ENCODE measurements at regions not wholly inside any gene's neighbourhood (a gene's known extent, or its start where the extent isn't known, plus 50 kb on each side); places are given as distances from the start of the nearest gene placed in this dataset.

GRCh38 chr1:18020021-18020817, 87.4 kb upstream of the IGSF21 start:
- Histone ChIP-seq H3K4me3 (ENCODE audit: low read depth, low read length) (no peak overlapping the region), H3K27ac (ENCODE audit: extremely low read depth, low read depth, low read length) (no peak overlapping the region), H3K36me3 (ENCODE audit: control insufficient read depth in 2 of 2, insufficient read depth in 1 of 2, low read length in 2 of 2) (no peaks in the 10 kb centered on the region), H3K9me3 (ENCODE audit: control insufficient read depth, insufficient read depth, low read depth, low read length) (no peaks in the 10 kb centered on the region), H3K4me1 (ENCODE audit: control insufficient read depth, insufficient read depth, low read length) (no peaks in the 10 kb centered on the region)
- peak; percentile 92 for TF ChIP-seq ZNF596 (tag by site-specific recombination; IDR thresholded peaks at IDR 0.05)
- TF ChIP-seq ZNF398 (tag by site-specific recombination; IDR thresholded peaks at IDR 0.05) = peak; percentile 61; the same call in 1 of the 2 replicates
- no peak for TF ChIP-seq SETDB1 (IDR thresholded peaks at IDR 0.05; ENCODE audit: insufficient read length, low read length)
- TF ChIP-seq ZNF366 (tag by site-specific recombination; conservative IDR thresholded peaks at IDR 0.05) = peak; percentile 59
- POLR2A ChIA-PET = no interaction called here
- CTCF ChIA-PET = interaction anchor here (0.6 to 1.1 kb wide), 3 partner anchors 16 to 90 kb away, joined by 3 read pairs; no protein-coding TSS in a partner anchor

GRCh38 chr1:18021242-18021641, 86.4 kb upstream of the IGSF21 start:
- TF ChIP-seq ZIC2 (tag by site-specific recombination; IDR thresholded peaks at IDR 0.05) = peak; percentile 50
- TF ChIP-seq ZNF629 (tag by site-specific recombination; IDR thresholded peaks at IDR 0.05) = 0 out of 2 replicates have a peak, but pooled peaks have one; percentile 16
- TF ChIP-seq ZBTB48 (tag by site-specific recombination; IDR thresholded peaks at IDR 0.05) = 0 out of 2 replicates have a peak, but pooled peaks have one; percentile 21
- peak; percentile 87 for TF ChIP-seq SCRT2 (tag by site-specific recombination; IDR thresholded peaks at IDR 0.05)
- TF ChIP-seq PRDM2 (tag by site-specific recombination; IDR thresholded peaks at IDR 0.05; ENCODE audit: borderline replicate concordance) = no peak
- TF ChIP-seq ZNF473 (tag by site-specific recombination; IDR thresholded peaks at IDR 0.05) = no peak
- TF ChIP-seq PRDM1 (tag by site-specific recombination; IDR thresholded peaks at IDR 0.05) = no peak
- no peak for TF ChIP-seq ZBTB7A (tag by site-specific recombination; IDR thresholded peaks at IDR 0.05; ENCODE audit: low read depth)
- Histone ChIP-seq H3K9me3 (ENCODE audit: control insufficient read depth, insufficient read depth, low read depth, low read length) (no peaks in the 10 kb centered on the region), H3K4me3 (ENCODE audit: low read depth, low read length) (no peak overlapping the region), H3K27ac (ENCODE audit: extremely low read depth, low read depth, low read length) (no peak overlapping the region), H3K36me3 (ENCODE audit: control insufficient read depth in 2 of 2, insufficient read depth in 1 of 2, low read length in 2 of 2) (no peaks in the 10 kb centered on the region), H3K4me1 (ENCODE audit: control insufficient read depth, insufficient read depth, low read length) (no peaks in the 10 kb centered on the region)
- ChIA-PET POLR2A (no interaction called here), CTCF (interaction anchor here (0.6 to 1.1 kb wide), 3 partner anchors 17 to 360 kb away, joined by 3 read pairs; no protein-coding TSS in a partner anchor)
